Adipocyte (in vitro differentiated cells): ENCODE measurements at regions not wholly inside any gene's neighbourhood (a gene's known extent, or its start where the extent isn't known, plus 50 kb on each side); places are given as distances from the start of the nearest gene placed in this dataset.

ENCODE experiments used
- DNase-seq: peaks from one replicate; pipeline ENCODE4 v3.0.0-alpha.2; 2015; ENCODE audit warnings: low read depth
- H3K27me3 ChIP-seq: replicated peaks from 2 replicates; pipeline ENCODE4 v1.7.0; 2013; ENCODE audit warnings: mild to moderate bottlenecking, low read length, moderate library complexity; ENCODE audit not compliant: control insufficient read depth, insufficient read depth
- H3K36me3 ChIP-seq: 2 replicates; pipeline ENCODE4 v1.7.0; 2013; ENCODE audit warnings: low read length, mild to moderate bottlenecking, moderate library complexity; ENCODE audit not compliant: control insufficient read depth, insufficient read depth, severe bottlenecking
- H3K4me1 ChIP-seq: 2 replicates; pipeline ENCODE4 v1.7.0; 2013; ENCODE audit warnings: mild to moderate bottlenecking, low read length, moderate library complexity; ENCODE audit not compliant: control insufficient read depth, insufficient read depth
- H3K4me3 ChIP-seq: 2 replicates; pipeline ENCODE4 v1.7.0; 2013; ENCODE audit warnings: mild to moderate bottlenecking, low read length, moderate library complexity
- H3K9ac ChIP-seq: 2 replicates; pipeline ENCODE4 v1.7.0; 2013; ENCODE audit warnings: mild to moderate bottlenecking, low read length, moderate library complexity
- H3K9me3 ChIP-seq: 2 replicates; pipeline ENCODE4 v1.7.0; 2013; ENCODE audit warnings: mild to moderate bottlenecking, low read length, moderate library complexity; ENCODE audit not compliant: control insufficient read depth

- Histone ChIP-seq H3K27me3 (no peaks in the 10 kb centered on the region), H3K4me3 (no peak overlapping the region), H3K9ac (no peak overlapping the region), H3K36me3 (no peaks in the 10 kb centered on the region), H3K4me1 (no peaks in the 10 kb centered on the region), H3K9me3 (no peaks in the 10 kb centered on the region)
- no peak for DNase-seq
Observed at GRCh38 chr5:143659599-143660238, 152.2 kb upstream of the HMHB1 start.

- no peak overlapping the region for H3K9ac ChIP-seq
- H3K4me1 ChIP-seq: no peaks in the 10 kb centered on the region
Observed at GRCh38 chr5:143658956-143659355, 153.0 kb upstream of the HMHB1 start.

GRCh38 chr5:143657647-143658285 is 154.2 kb upstream of the HMHB1 start:
- Histone ChIP-seq H3K36me3 (no peaks in the 10 kb centered on the region), H3K4me3 (no peak overlapping the region), H3K9me3 (no peaks in the 10 kb centered on the region), H3K9ac (no peak overlapping the region), H3K27me3 (no peaks in the 10 kb centered on the region), H3K4me1 (no peaks in the 10 kb centered on the region)
- peak; percentile 37 for DNase-seq

More at GRCh38 chr5:143658956-143659355, 153.0 kb upstream of the HMHB1 start:
- Histone ChIP-seq H3K27me3 (no peaks in the 10 kb centered on the region), H3K36me3 (no peaks in the 10 kb centered on the region), H3K9me3 (no peaks in the 10 kb centered on the region), H3K4me3 (no peak overlapping the region)
- no peak for DNase-seq

DNA sequence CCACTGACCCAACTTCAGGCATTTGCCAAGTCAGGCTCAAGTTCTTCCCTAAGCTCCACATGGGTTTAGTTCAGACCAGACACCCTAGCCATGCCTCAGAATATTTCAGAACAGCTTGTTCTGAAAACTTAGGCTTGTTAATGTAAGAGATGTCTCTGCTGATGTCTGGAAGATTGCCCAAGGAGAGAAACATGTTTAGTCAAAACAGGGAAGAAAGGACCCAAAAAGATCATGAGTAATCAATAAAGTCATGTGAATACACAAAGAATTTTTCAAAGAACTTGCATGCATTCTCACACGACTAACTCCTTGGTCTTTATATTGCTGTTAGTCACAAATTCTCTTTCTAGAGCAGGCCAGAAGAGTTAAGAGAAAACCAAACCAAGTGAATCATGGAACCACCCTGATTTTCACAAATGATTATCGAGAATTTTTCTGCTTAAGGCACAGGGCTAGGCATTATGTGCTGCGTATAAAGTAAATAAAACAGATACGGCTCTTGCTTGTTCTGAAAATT is 158.1 kb upstream of the HMHB1 start:
- no peak for DNase-seq
- H3K4me1 ChIP-seq: peaks cover 10% of the 10 kb centered on the region

GRCh38 chr5:143653256-143653655 is 158.7 kb upstream of the HMHB1 start:
- DNase-seq: no peak
- Histone ChIP-seq H3K9me3 (no peaks in the 10 kb centered on the region), H3K27me3 (no peaks in the 10 kb centered on the region), H3K9ac (no peak overlapping the region), H3K4me3 (no peak overlapping the region), H3K4me1 (peaks cover 10% of the 10 kb centered on the region), H3K36me3 (no peaks in the 10 kb centered on the region)

More for the DNA sequence above, 158.1 kb upstream of the HMHB1 start:
- no peak overlapping the region for H3K9ac ChIP-seq
- no peaks in the 10 kb centered on the region for H3K9me3 ChIP-seq
- H3K27me3 ChIP-seq: no peaks in the 10 kb centered on the region
- H3K4me3 ChIP-seq: no peak overlapping the region
- no peaks in the 10 kb centered on the region for H3K36me3 ChIP-seq

- Histone ChIP-seq H3K4me1 (peaks cover 10% of the 10 kb centered on the region), H3K4me3 (no peak overlapping the region), H3K9ac (no peak overlapping the region), H3K27me3 (no peaks in the 10 kb centered on the region), H3K9me3 (no peaks in the 10 kb centered on the region), H3K36me3 (no peaks in the 10 kb centered on the region)
- no peak for DNase-seq
Observed at GRCh38 chr5:143652108-143652700, 159.8 kb upstream of the HMHB1 start.

DNA sequence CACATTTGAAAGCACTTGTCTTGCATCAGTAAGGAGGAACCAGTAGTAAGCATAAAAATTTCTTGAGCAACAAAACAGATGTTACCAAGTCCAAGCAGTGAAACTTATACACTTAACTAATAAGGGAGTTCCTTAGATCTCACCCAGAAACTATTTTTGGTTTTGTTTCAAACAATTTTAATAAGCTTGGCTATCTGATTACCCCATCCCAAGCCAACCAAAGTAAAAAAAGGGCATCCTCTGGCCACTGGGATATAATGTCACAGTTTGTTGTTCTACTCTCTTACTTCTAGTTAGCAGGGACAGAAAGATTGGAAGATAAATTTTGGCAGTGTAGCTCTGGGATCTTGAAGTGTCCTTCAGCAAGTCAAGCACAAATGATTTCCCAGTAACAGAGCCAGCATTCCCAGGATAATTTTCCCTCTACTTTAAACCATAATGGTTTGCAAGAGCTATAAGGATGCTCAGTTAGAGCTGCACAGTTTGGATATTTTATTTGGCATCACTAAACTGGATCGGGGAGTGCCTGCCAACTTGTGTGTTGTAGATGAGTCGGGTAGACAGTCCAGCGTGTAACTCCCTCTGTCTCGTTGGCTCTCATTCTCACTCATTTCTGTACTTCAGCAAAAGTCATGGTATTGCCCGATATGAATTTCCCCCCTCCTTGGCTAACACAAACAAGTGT is 161.9 kb upstream of the HMHB1 start:
- H3K4me1 ChIP-seq: peaks cover 10% of the 10 kb centered on the region
- H3K9ac ChIP-seq: no peak overlapping the region
- no peaks in the 10 kb centered on the region for H3K27me3 ChIP-seq
- H3K9me3 ChIP-seq: no peaks in the 10 kb centered on the region
- peak overlapping the region; percentile 35 for H3K4me3 ChIP-seq
- no peaks in the 10 kb centered on the region for H3K36me3 ChIP-seq
- peak; percentile 80 for DNase-seq

DNA sequence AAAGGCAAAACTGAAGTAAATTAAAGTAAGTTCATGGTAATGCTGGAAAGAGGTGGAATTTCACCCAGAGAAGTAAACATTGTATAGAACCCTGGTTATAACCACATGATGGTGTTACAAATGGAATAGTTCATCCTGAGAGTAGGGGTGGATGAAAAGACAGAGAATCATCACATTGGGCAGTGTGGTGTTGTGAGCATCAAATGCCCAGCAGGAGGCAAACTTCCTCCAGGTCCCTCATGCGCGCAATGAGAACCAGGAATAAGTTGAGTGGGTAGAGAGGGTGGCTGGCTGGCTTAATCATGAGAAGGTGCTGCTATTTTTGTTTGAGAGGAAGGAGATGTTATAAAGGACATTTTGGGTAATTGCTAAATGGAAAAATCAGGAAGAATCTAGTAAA is 163.3 kb upstream of the HMHB1 start:
- no peak overlapping the region for H3K9ac ChIP-seq
- H3K4me3 ChIP-seq: no peak overlapping the region
- no peak for DNase-seq
- H3K27me3 ChIP-seq: no peaks in the 10 kb centered on the region
- peaks cover 10% of the 10 kb centered on the region for H3K4me1 ChIP-seq
- H3K9me3 ChIP-seq: no peaks in the 10 kb centered on the region
- no peaks in the 10 kb centered on the region for H3K36me3 ChIP-seq

DNA sequence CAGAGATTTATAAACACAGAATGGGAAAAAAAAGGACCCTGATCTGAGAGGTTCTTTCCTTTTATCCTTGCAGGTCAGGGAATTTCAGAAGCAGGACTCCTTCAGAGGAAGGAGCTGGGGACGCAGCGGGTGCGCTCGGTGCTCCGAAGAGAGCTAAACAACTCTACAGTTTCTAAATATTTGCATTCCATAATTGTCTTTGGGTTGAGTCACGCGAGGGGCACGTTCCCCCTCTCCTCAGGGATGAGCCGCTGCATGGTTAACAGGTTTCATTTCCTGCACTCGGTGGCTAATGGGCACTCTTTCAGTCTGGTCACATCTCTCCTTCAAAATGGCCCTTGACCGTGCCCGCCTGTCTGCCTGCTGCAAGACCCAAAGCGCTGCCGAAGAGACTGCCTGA is 165.0 kb upstream of the HMHB1 start:
- H3K4me1 ChIP-seq: peaks cover 28% of the 10 kb centered on the region
- no peaks in the 10 kb centered on the region for H3K27me3 ChIP-seq
- no peak for DNase-seq
- no peaks in the 10 kb centered on the region for H3K9me3 ChIP-seq
- H3K4me3 ChIP-seq: no peak overlapping the region
- no peak overlapping the region for H3K9ac ChIP-seq
- H3K36me3 ChIP-seq: no peaks in the 10 kb centered on the region

- no peak overlapping the region for H3K4me3 ChIP-seq
- no peaks in the 10 kb centered on the region for H3K36me3 ChIP-seq
- DNase-seq: no peak
- H3K9ac ChIP-seq: no peak overlapping the region
- peaks cover 33% of the 10 kb centered on the region for H3K4me1 ChIP-seq
- H3K9me3 ChIP-seq: no peaks in the 10 kb centered on the region
- H3K27me3 ChIP-seq: no peaks in the 10 kb centered on the region
Observed at GRCh38 chr5:143645356-143645755, 166.6 kb upstream of the HMHB1 start.

GRCh38 chr5:143644727-143645126 is 167.2 kb upstream of the HMHB1 start:
- H3K27me3 ChIP-seq: no peaks in the 10 kb centered on the region
- no peak overlapping the region for H3K4me3 ChIP-seq
- peaks cover 28% of the 10 kb centered on the region for H3K4me1 ChIP-seq
- H3K36me3 ChIP-seq: no peaks in the 10 kb centered on the region
- DNase-seq: no peak
- H3K9me3 ChIP-seq: no peaks in the 10 kb centered on the region
- no peak overlapping the region for H3K9ac ChIP-seq
